ENCODE measurements at regions not wholly inside any gene's neighbourhood (a gene's known extent, or its start where the extent isn't known, plus 50 kb on each side); places are given as distances from the start of the nearest gene placed in this dataset.
"Not testable (repeated sequence)": the region's sequence is repeated elsewhere in the genome, so short reads cannot be mapped to it uniquely, and the experiment has no call there.

GRCh38 chrX:128759745-128760144, 707.5 kb upstream of the ACTRT1 start:
- no peak for DNase-seq (ENCODE audit: low read depth)

GRCh38 chrX:128759177-128759576, 707.0 kb upstream of the ACTRT1 start:
- DNase-seq (ENCODE audit: low read depth) = no peak

- no peak for DNase-seq (ENCODE audit: low read depth)
Measured at GRCh38 chrX:128754130-128754529, 701.9 kb upstream of the ACTRT1 start.

GRCh38 chrX:128739539-128739938, 687.3 kb upstream of the ACTRT1 start:
- no peak for DNase-seq (ENCODE audit: low read depth)

- DNase-seq (ENCODE audit: low read depth) = no peak
Measured at GRCh38 chrX:128728943-128729342, 676.7 kb upstream of the ACTRT1 start.

GRCh38 chrX:128717635-128718578, 665.7 kb upstream of the ACTRT1 start:
- DNase-seq (ENCODE audit: low read depth) = no peak

GRCh38 chrX:128714425-128714824, 662.2 kb upstream of the ACTRT1 start:
- DNase-seq (ENCODE audit: low read depth) = no peak

- no peak for DNase-seq (ENCODE audit: low read depth)
Measured at GRCh38 chrX:128699716-128700285, 647.6 kb upstream of the ACTRT1 start.

GRCh38 chrX:128698573-128699181, 646.5 kb upstream of the ACTRT1 start:
- no peak for DNase-seq (ENCODE audit: low read depth)

- DNase-seq (ENCODE audit: low read depth) = no peak
Measured at GRCh38 chrX:128691872-128692271, 639.7 kb upstream of the ACTRT1 start.

- no peak for DNase-seq (ENCODE audit: low read depth)
Measured at GRCh38 chrX:128685387-128685786, 633.2 kb upstream of the ACTRT1 start.

GRCh38 chrX:128676651-128677050, 624.4 kb upstream of the ACTRT1 start:
- DNase-seq (ENCODE audit: low read depth) = no peak

- not testable (repeated sequence) for DNase-seq (ENCODE audit: low read depth)
Measured at GRCh38 chrX:128674326-128675086, 622.3 kb upstream of the ACTRT1 start.

GRCh38 chrX:128664211-128664610, 612.0 kb upstream of the ACTRT1 start:
- DNase-seq (ENCODE audit: low read depth) = no peak

GRCh38 chrX:128653524-128654060, 601.4 kb upstream of the ACTRT1 start:
- no peak for DNase-seq (ENCODE audit: low read depth)

GRCh38 chrX:128650326-128650725, 598.1 kb upstream of the ACTRT1 start:
- no peak for DNase-seq (ENCODE audit: low read depth)

- no peak for DNase-seq (ENCODE audit: low read depth)
Measured at GRCh38 chrX:128634754-128635153, 582.6 kb upstream of the ACTRT1 start.

GRCh38 chrX:128623361-128623760, 571.2 kb upstream of the ACTRT1 start:
- no peak for DNase-seq (ENCODE audit: low read depth)

GRCh38 chrX:128622296-128622695, 570.1 kb upstream of the ACTRT1 start:
- DNase-seq (ENCODE audit: low read depth) = no peak

- DNase-seq (ENCODE audit: low read depth) = no peak
Measured at GRCh38 chrX:128619490-128619889, 567.3 kb upstream of the ACTRT1 start.

- DNase-seq (ENCODE audit: low read depth) = no peak
Measured at GRCh38 chrX:128616933-128617332, 564.7 kb upstream of the ACTRT1 start.

- DNase-seq (ENCODE audit: low read depth) = not testable (repeated sequence)
Measured at GRCh38 chrX:128606817-128607216, 554.6 kb upstream of the ACTRT1 start.

All from EH (cell line).